Activated T-helper 2 cell treated with anti-CD3 and anti-CD28 coated beads, Interferon-gamma antibody, Interleukin-2, Interleukin-4, amounts not matched to agents 10 μg/mL and 5 μg/mL and 100 μg/mL, durations not matched to agents 14 hours and 24 hours and 36 hours (primary cell): ENCODE measurements at regions not wholly inside any gene's neighbourhood (a gene's known extent, or its start where the extent isn't known, plus 50 kb on each side); places are given as distances from the start of the nearest gene placed in this dataset.

ENCODE experiments used
- DNase-seq: peaks from one replicate; pipeline ENCODE4 v3.0.0; 2021; ENCODE audit warnings: low spot score
- H3K27ac Mint-ChIP-seq: one replicate; pipeline ENCODE4 v1.8.0; 2021; ENCODE audit warnings: mixed read lengths
- H3K27me3 Mint-ChIP-seq: one replicate; pipeline ENCODE4 v1.8.0; 2021; ENCODE audit warnings: low read depth, mixed read lengths
- H3K36me3 Mint-ChIP-seq: one replicate; pipeline ENCODE4 v1.8.0; 2021; ENCODE audit warnings: low read depth, mixed read lengths
- H3K4me1 Mint-ChIP-seq: one replicate; pipeline ENCODE4 v1.8.0; 2021; ENCODE audit warnings: low read depth, mixed read lengths
- H3K4me3 Mint-ChIP-seq: one replicate; pipeline ENCODE4 v1.8.0; 2021; ENCODE audit warnings: low read depth, mild to moderate bottlenecking, moderate library complexity, mixed read lengths
- H3K9me3 Mint-ChIP-seq: one replicate; pipeline ENCODE4 v1.8.0; 2021; ENCODE audit warnings: mixed read lengths
- intact Hi-C: fragments of 100-400 bp; cut with micrococcal nuclease; formaldehyde crosslinking; loops from one replicate; pipeline ENCODE4 v1.15.1; 2023

DNA sequence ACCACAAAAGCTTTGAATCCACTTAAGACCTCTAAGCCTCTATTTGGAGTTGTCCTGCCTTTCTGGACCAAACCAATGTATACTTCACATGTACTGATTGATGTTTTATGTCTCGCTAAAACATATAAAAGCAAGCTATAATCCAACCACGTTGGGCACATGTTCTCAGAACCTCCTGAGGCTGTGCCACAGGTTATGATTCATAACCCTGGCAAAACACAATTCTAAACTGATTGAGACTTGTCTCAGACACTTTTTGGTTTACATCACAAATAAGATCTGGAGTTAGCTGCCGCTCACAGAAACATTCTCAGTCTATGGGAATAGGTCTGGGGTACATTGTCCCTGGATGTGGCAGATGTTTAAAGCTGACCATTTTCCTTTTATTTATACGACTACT lies 53.4 kb upstream of the EPHA6 start:
- Mint-ChIP-seq H3K4me1 (no peaks in the 10 kb centered on the region), H3K9me3 (no peaks in the 10 kb centered on the region), H3K27me3 (no peaks in the 10 kb centered on the region), H3K36me3 (no peaks in the 10 kb centered on the region), H3K27ac (no peak overlapping the region), H3K4me3 (no peak overlapping the region)
- no peak for DNase-seq
- intact Hi-C loops = no loop called here
